ENCODE measurements at regions not wholly inside any gene's neighbourhood (a gene's known extent, or its start where the extent isn't known, plus 50 kb on each side); places are given as distances from the start of the nearest gene placed in this dataset.

DNA sequence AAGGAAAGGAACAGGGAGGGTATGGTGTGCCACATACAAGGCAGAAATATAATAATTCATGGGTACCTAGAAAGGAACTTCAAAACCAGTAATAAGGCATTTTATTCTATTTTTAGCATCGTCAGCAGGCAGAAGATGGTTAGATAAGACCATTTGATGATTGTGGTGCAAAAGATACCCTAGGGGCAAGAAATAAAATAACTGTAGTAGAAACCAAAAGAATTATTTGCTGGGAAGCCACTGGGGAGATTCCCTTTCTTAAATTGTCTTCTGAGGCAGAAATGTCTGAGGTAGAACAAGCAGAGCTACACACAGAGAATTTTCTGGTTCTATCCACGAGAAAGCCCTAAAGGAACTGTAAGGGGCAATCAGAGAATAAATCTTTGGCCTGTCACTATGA is 64.3 kb upstream of the PCGF5 start:
- H3K27ac Mint-ChIP-seq: no peak overlapping the region
- no peaks in the 10 kb centered on the region for H3K27me3 Mint-ChIP-seq
- H3K36me3 Mint-ChIP-seq: peaks cover 1% of the 10 kb centered on the region
- no peak overlapping the region for H3K4me3 Mint-ChIP-seq
- no peaks in the 10 kb centered on the region for H3K9me3 Mint-ChIP-seq
- peaks cover 5% of the 10 kb centered on the region for H3K4me1 Mint-ChIP-seq

- H3K4me3 Mint-ChIP-seq: no peak overlapping the region
- H3K27ac Mint-ChIP-seq: no peak overlapping the region
- H3K4me1 Mint-ChIP-seq: peaks cover 19% of the 10 kb centered on the region
- H3K9me3 Mint-ChIP-seq: no peaks in the 10 kb centered on the region
- H3K27me3 Mint-ChIP-seq: no peaks in the 10 kb centered on the region
- peaks cover 1% of the 10 kb centered on the region for H3K36me3 Mint-ChIP-seq
Measured at GRCh38 chr10:91159254-91159783, 61.1 kb upstream of the PCGF5 start.

GRCh38 chr10:91162050-91162494 is 58.4 kb upstream of the PCGF5 start:
- Mint-ChIP-seq H3K9me3 (no peaks in the 10 kb centered on the region), H3K27me3 (no peaks in the 10 kb centered on the region), H3K27ac (peak overlapping the region; percentile 76), H3K4me1 (peaks cover 43% of the 10 kb centered on the region), H3K36me3 (no peaks in the 10 kb centered on the region), H3K4me3 (peak overlapping the region; percentile 86)

- H3K9me3 Mint-ChIP-seq: peaks cover 4% of the 10 kb centered on the region
- H3K27me3 Mint-ChIP-seq: no peaks in the 10 kb centered on the region
- peaks cover 49% of the 10 kb centered on the region for H3K4me1 Mint-ChIP-seq
- H3K36me3 Mint-ChIP-seq: peaks cover under 1% of the 10 kb centered on the region
- peak overlapping the region; percentile 76 for H3K27ac Mint-ChIP-seq
- H3K4me3 Mint-ChIP-seq: peak overlapping the region; percentile 86
Measured at GRCh38 chr10:91162495-91163268, 57.8 kb upstream of the PCGF5 start.

GRCh38 chr10:91163269-91163868 is 57.1 kb upstream of the PCGF5 start:
- H3K4me3 Mint-ChIP-seq: peak overlapping the region; percentile 90
- H3K4me1 Mint-ChIP-seq: peaks cover 56% of the 10 kb centered on the region

DNA sequence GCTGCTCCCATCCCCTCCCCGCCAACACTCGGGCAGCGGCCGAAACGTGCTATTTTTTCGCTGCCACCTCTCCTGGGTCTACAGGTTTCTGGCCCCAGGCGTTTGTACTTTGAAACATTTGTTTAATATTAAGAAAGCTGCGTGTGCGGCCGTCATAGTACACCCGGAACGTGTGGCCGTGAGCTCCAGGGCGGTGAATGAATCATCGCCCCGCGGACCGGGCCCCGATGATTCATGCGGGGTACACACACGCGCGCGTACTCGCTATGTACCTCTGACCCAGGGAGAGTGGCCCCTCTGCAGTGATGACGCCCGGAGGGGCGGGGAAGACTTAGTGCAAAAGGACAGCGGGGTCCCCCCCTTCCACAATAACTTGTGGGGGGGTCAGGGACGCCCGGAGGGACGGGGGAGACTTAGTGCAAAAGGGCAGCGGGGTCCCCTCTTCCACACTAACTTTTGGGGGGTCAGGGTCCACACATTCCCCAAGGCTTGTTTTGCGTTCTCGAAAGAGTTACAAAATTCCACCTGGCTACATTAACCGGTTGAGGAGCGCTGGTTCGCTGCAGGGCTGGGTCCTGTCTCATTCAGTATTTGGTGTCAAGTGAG is 56.5 kb upstream of the PCGF5 start:
- peak overlapping the region; percentile 94 for H3K27ac Mint-ChIP-seq

More at GRCh38 chr10:91163269-91163868, 57.1 kb upstream of the PCGF5 start:
- H3K9me3 Mint-ChIP-seq: peaks cover 11% of the 10 kb centered on the region
- peaks cover 8% of the 10 kb centered on the region for H3K36me3 Mint-ChIP-seq
- H3K27me3 Mint-ChIP-seq: no peaks in the 10 kb centered on the region
- peak overlapping the region; percentile 96 for H3K27ac Mint-ChIP-seq

DNA sequence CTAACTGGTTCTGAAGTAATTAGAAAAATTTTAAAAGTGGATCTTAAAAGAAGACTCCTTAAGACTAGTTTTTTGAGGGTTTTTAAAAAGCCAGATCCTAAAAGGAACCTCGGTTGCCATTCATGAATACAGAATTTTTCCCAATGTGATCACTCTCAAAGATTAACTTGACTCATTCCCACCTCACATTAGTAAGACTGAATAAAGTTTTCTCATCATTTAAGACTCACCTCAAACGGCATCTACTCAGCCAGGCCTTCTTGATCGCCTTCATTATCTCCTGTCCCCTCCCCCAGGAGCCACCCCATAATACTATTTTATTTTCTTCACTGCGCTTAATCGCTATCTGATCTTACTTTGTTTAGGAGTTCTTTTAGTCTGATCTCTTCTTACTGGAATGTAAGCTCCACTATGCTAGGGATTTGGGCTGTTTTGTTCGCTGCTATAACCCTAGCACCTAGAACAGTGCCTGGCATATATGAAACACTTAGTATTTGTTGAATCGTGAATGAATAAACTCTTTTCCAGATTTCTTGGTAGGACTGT is 55.9 kb upstream of the PCGF5 start:
- peak overlapping the region; percentile 94 for H3K27ac Mint-ChIP-seq
- no peaks in the 10 kb centered on the region for H3K27me3 Mint-ChIP-seq
- peaks cover 11% of the 10 kb centered on the region for H3K9me3 Mint-ChIP-seq
- H3K4me1 Mint-ChIP-seq: peaks cover 57% of the 10 kb centered on the region
- H3K36me3 Mint-ChIP-seq: peaks cover 11% of the 10 kb centered on the region
- H3K4me3 Mint-ChIP-seq: peak overlapping the region; percentile 90

More for the DNA sequence above, 56.5 kb upstream of the PCGF5 start:
- Mint-ChIP-seq H3K9me3 (peaks cover 11% of the 10 kb centered on the region), H3K4me1 (peaks cover 57% of the 10 kb centered on the region), H3K27me3 (no peaks in the 10 kb centered on the region), H3K4me3 (peak overlapping the region; percentile 90), H3K36me3 (peaks cover 8% of the 10 kb centered on the region)

DNA sequence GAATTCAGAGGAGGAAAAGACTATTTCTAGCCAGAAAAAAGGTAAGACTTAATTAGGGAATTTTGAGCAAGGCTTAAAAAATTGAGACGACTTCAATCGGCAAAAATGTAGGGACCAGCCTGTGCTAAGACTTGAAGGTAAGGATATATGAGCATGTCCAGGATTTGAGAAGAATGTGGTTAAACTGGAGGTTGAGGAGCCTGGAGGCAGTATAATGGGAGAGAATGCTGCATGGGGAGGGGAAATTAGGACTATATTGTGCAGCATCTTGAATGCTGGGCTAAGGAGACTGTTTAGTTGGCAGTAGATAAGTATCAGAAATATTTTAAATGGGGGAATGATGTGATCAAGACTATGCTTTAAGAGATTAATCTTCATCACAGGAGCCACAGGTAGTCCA is 53.1 kb upstream of the PCGF5 start:
- Mint-ChIP-seq H3K27ac (peak overlapping the region; percentile 3), H3K4me3 (no peak overlapping the region), H3K27me3 (no peaks in the 10 kb centered on the region), H3K36me3 (peaks cover 22% of the 10 kb centered on the region), H3K9me3 (peaks cover 11% of the 10 kb centered on the region), H3K4me1 (peaks cover 67% of the 10 kb centered on the region)

GRCh38 chr10:91170418-91170817 is 50.0 kb upstream of the PCGF5 start:
- peaks cover 11% of the 10 kb centered on the region for H3K9me3 Mint-ChIP-seq
- peaks cover 66% of the 10 kb centered on the region for H3K4me1 Mint-ChIP-seq
- H3K4me3 Mint-ChIP-seq: no peak overlapping the region
- H3K36me3 Mint-ChIP-seq: peaks cover 33% of the 10 kb centered on the region
- no peak overlapping the region for H3K27ac Mint-ChIP-seq
- no peaks in the 10 kb centered on the region for H3K27me3 Mint-ChIP-seq

Data from activated naive CD4-positive, alpha-beta T cell treated with anti-CD3 and anti-CD28 coated beads, Interleukin-2, amount 50 U/mL, for 24 hours (primary cell).